HPDE6-E6E7 (cell line): ENCODE measurements at regions not wholly inside any gene's neighbourhood (a gene's known extent, or its start where the extent isn't known, plus 50 kb on each side); places are given as distances from the start of the nearest gene placed in this dataset.

Experiments
- DNase-seq: peaks from one replicate; pipeline ENCODE4 v3.0.0; 2011; ENCODE audit warnings: missing footprints; ENCODE audit errors: extremely low spot score

GRCh38 chr15:91803260-91803659 lies 50.2 kb upstream of the SLCO3A1 start:
- no peak for DNase-seq
